ENCODE measurements at regions not wholly inside any gene's neighbourhood (a gene's known extent, or its start where the extent isn't known, plus 50 kb on each side); places are given as distances from the start of the nearest gene placed in this dataset.

GRCh38 chr2:157061799-157062198 lies 195.7 kb upstream of the GALNT5 start:
- no peaks in the 10 kb centered on the region for H3K27me3 ChIP-seq (ENCODE audit: control insufficient read depth, insufficient read depth, low read length)
- no peak overlapping the region for H3K4me3 ChIP-seq (ENCODE audit: low read length)
- H3K4me1 ChIP-seq (ENCODE audit: control insufficient read depth, insufficient read depth, low read length) = no peaks in the 10 kb centered on the region
- 100% methylated on average over 1 of the region's 2 CpGs for WGBS (ENCODE audit: insufficient coverage, low lambda C conversion rate)
- no peaks in the 10 kb centered on the region for H3K9me3 ChIP-seq (ENCODE audit: control insufficient read depth, low read depth, low read length)
- H3K27ac ChIP-seq (ENCODE audit: low read length) = no peak overlapping the region
- no peak for DNase-seq
- no peaks in the 10 kb centered on the region for H3K36me3 ChIP-seq (ENCODE audit: control insufficient read depth, insufficient read depth, low read length)

- H3K4me3 ChIP-seq (ENCODE audit: low read length) = no peak overlapping the region
- H3K27me3 ChIP-seq (ENCODE audit: control insufficient read depth, insufficient read depth, low read length) = no peaks in the 10 kb centered on the region
- no peaks in the 10 kb centered on the region for H3K36me3 ChIP-seq (ENCODE audit: control insufficient read depth, insufficient read depth, low read length)
- H3K4me1 ChIP-seq (ENCODE audit: control insufficient read depth, insufficient read depth, low read length) = no peaks in the 10 kb centered on the region
- no peaks in the 10 kb centered on the region for H3K9me3 ChIP-seq (ENCODE audit: control insufficient read depth, low read depth, low read length)
- no peak overlapping the region for H3K27ac ChIP-seq (ENCODE audit: low read length)
- WGBS (ENCODE audit: insufficient coverage, low lambda C conversion rate) = no CpG with 5 or more reads among the region's 2 CpGs
- no peak for DNase-seq
These were observed 189.9 kb upstream of the GALNT5 start for GRCh38 chr2:157067562-157067961.

GRCh38 chr2:157068237-157068636 lies 189.3 kb upstream of the GALNT5 start:
- no CpG with 5 or more reads among the region's 1 CpG for WGBS (ENCODE audit: insufficient coverage, low lambda C conversion rate)
- Histone ChIP-seq H3K27ac (ENCODE audit: low read length) (no peak overlapping the region), H3K4me3 (ENCODE audit: low read length) (no peak overlapping the region), H3K27me3 (ENCODE audit: control insufficient read depth, insufficient read depth, low read length) (no peaks in the 10 kb centered on the region), H3K4me1 (ENCODE audit: control insufficient read depth, insufficient read depth, low read length) (no peaks in the 10 kb centered on the region), H3K9me3 (ENCODE audit: control insufficient read depth, low read depth, low read length) (no peaks in the 10 kb centered on the region), H3K36me3 (ENCODE audit: control insufficient read depth, insufficient read depth, low read length) (no peaks in the 10 kb centered on the region)
- no peak for DNase-seq

GRCh38 chr2:157075924-157076323 lies 181.6 kb upstream of the GALNT5 start:
- no peaks in the 10 kb centered on the region for H3K36me3 ChIP-seq (ENCODE audit: control insufficient read depth, insufficient read depth, low read length)
- H3K9me3 ChIP-seq (ENCODE audit: control insufficient read depth, low read depth, low read length) = no peaks in the 10 kb centered on the region
- H3K27ac ChIP-seq (ENCODE audit: low read length) = no peak overlapping the region
- H3K27me3 ChIP-seq (ENCODE audit: control insufficient read depth, insufficient read depth, low read length) = no peaks in the 10 kb centered on the region
- no peak overlapping the region for H3K4me3 ChIP-seq (ENCODE audit: low read length)
- DNase-seq = no peak
- WGBS (ENCODE audit: insufficient coverage, low lambda C conversion rate) = 93% methylated on average over 2 of the region's 2 CpGs
- no peaks in the 10 kb centered on the region for H3K4me1 ChIP-seq (ENCODE audit: control insufficient read depth, insufficient read depth, low read length)

GRCh38 chr2:157076526-157077161 lies 180.9 kb upstream of the GALNT5 start:
- Histone ChIP-seq H3K36me3 (ENCODE audit: control insufficient read depth, insufficient read depth, low read length) (no peaks in the 10 kb centered on the region), H3K4me1 (ENCODE audit: control insufficient read depth, insufficient read depth, low read length) (no peaks in the 10 kb centered on the region), H3K4me3 (ENCODE audit: low read length) (no peak overlapping the region), H3K9me3 (ENCODE audit: control insufficient read depth, low read depth, low read length) (no peaks in the 10 kb centered on the region), H3K27ac (ENCODE audit: low read length) (no peak overlapping the region), H3K27me3 (ENCODE audit: control insufficient read depth, insufficient read depth, low read length) (no peaks in the 10 kb centered on the region)
- no peak for DNase-seq
- 78% methylated on average over 2 of the region's 3 CpGs for WGBS (ENCODE audit: insufficient coverage, low lambda C conversion rate)

GRCh38 chr2:157077753-157078350 lies 179.7 kb upstream of the GALNT5 start:
- Histone ChIP-seq H3K4me1 (ENCODE audit: control insufficient read depth, insufficient read depth, low read length) (no peaks in the 10 kb centered on the region), H3K27me3 (ENCODE audit: control insufficient read depth, insufficient read depth, low read length) (no peaks in the 10 kb centered on the region), H3K4me3 (ENCODE audit: low read length) (no peak overlapping the region), H3K36me3 (ENCODE audit: control insufficient read depth, insufficient read depth, low read length) (no peaks in the 10 kb centered on the region), H3K27ac (ENCODE audit: low read length) (no peak overlapping the region), H3K9me3 (ENCODE audit: control insufficient read depth, low read depth, low read length) (no peaks in the 10 kb centered on the region)
- no peak for DNase-seq

GRCh38 chr2:157082950-157083349 lies 174.6 kb upstream of the GALNT5 start:
- Histone ChIP-seq H3K4me1 (ENCODE audit: control insufficient read depth, insufficient read depth, low read length) (no peaks in the 10 kb centered on the region), H3K9me3 (ENCODE audit: control insufficient read depth, low read depth, low read length) (no peaks in the 10 kb centered on the region), H3K4me3 (ENCODE audit: low read length) (no peak overlapping the region), H3K27ac (ENCODE audit: low read length) (no peak overlapping the region), H3K27me3 (ENCODE audit: control insufficient read depth, insufficient read depth, low read length) (no peaks in the 10 kb centered on the region), H3K36me3 (ENCODE audit: control insufficient read depth, insufficient read depth, low read length) (no peaks in the 10 kb centered on the region)
- no peak for DNase-seq

GRCh38 chr2:157085522-157085921 lies 172.0 kb upstream of the GALNT5 start:
- WGBS (ENCODE audit: insufficient coverage, low lambda C conversion rate) = 80% methylated on average over 1 of the region's 1 CpG
- Histone ChIP-seq H3K27me3 (ENCODE audit: control insufficient read depth, insufficient read depth, low read length) (no peaks in the 10 kb centered on the region), H3K4me1 (ENCODE audit: control insufficient read depth, insufficient read depth, low read length) (no peaks in the 10 kb centered on the region), H3K36me3 (ENCODE audit: control insufficient read depth, insufficient read depth, low read length) (no peaks in the 10 kb centered on the region), H3K9me3 (ENCODE audit: control insufficient read depth, low read depth, low read length) (no peaks in the 10 kb centered on the region), H3K4me3 (ENCODE audit: low read length) (no peak overlapping the region), H3K27ac (ENCODE audit: low read length) (no peak overlapping the region)
- DNase-seq = no peak

- no peak for DNase-seq
- no peak overlapping the region for H3K27ac ChIP-seq (ENCODE audit: low read length)
- H3K27me3 ChIP-seq (ENCODE audit: control insufficient read depth, insufficient read depth, low read length) = no peaks in the 10 kb centered on the region
These were observed 170.0 kb upstream of the GALNT5 start for GRCh38 chr2:157087373-157088002.

GRCh38 chr2:157093666-157094065 lies 163.8 kb upstream of the GALNT5 start:
- Histone ChIP-seq H3K27me3 (ENCODE audit: control insufficient read depth, insufficient read depth, low read length) (no peaks in the 10 kb centered on the region), H3K9me3 (ENCODE audit: control insufficient read depth, low read depth, low read length) (no peaks in the 10 kb centered on the region)
- WGBS (ENCODE audit: insufficient coverage, low lambda C conversion rate) = 50% methylated on average over 2 of the region's 3 CpGs

More at GRCh38 chr2:157087373-157088002, 170.0 kb upstream of the GALNT5 start:
- Histone ChIP-seq H3K4me3 (ENCODE audit: low read length) (no peak overlapping the region), H3K4me1 (ENCODE audit: control insufficient read depth, insufficient read depth, low read length) (no peaks in the 10 kb centered on the region), H3K9me3 (ENCODE audit: control insufficient read depth, low read depth, low read length) (no peaks in the 10 kb centered on the region), H3K36me3 (ENCODE audit: control insufficient read depth, insufficient read depth, low read length) (no peaks in the 10 kb centered on the region)
- WGBS (ENCODE audit: insufficient coverage, low lambda C conversion rate) = 82% methylated on average over 2 of the region's 13 CpGs

GRCh38 chr2:157105372-157105771 lies 152.1 kb upstream of the GALNT5 start:
- Histone ChIP-seq H3K9me3 (ENCODE audit: control insufficient read depth, low read depth, low read length) (no peaks in the 10 kb centered on the region), H3K4me1 (ENCODE audit: control insufficient read depth, insufficient read depth, low read length) (no peaks in the 10 kb centered on the region), H3K27me3 (ENCODE audit: control insufficient read depth, insufficient read depth, low read length) (no peaks in the 10 kb centered on the region), H3K27ac (ENCODE audit: low read length) (no peak overlapping the region), H3K4me3 (ENCODE audit: low read length) (no peak overlapping the region), H3K36me3 (ENCODE audit: control insufficient read depth, insufficient read depth, low read length) (no peaks in the 10 kb centered on the region)
- 91% methylated on average over 1 of the region's 1 CpG for WGBS (ENCODE audit: insufficient coverage, low lambda C conversion rate)
- no peak for DNase-seq

More at GRCh38 chr2:157093666-157094065, 163.8 kb upstream of the GALNT5 start:
- no peak overlapping the region for H3K27ac ChIP-seq (ENCODE audit: low read length)
- no peaks in the 10 kb centered on the region for H3K4me1 ChIP-seq (ENCODE audit: control insufficient read depth, insufficient read depth, low read length)
- H3K36me3 ChIP-seq (ENCODE audit: control insufficient read depth, insufficient read depth, low read length) = no peaks in the 10 kb centered on the region
- no peak for DNase-seq
- no peak overlapping the region for H3K4me3 ChIP-seq (ENCODE audit: low read length)

Measured in large intestine (tissue), 3 donors.